A673 (cell line): ENCODE measurements at regions not wholly inside any gene's neighbourhood (a gene's known extent, or its start where the extent isn't known, plus 50 kb on each side); places are given as distances from the start of the nearest gene placed in this dataset.
"Not testable (repeated sequence)": the region's sequence is repeated elsewhere in the genome, so short reads cannot be mapped to it uniquely, and the experiment has no call there.

Experiments
- EZH2 ChIP-seq: fragments of 200-600 bp; sonication (generic); IDR thresholded peaks from 2 replicates; pipeline ENCODE4 v1.6.1; 2017; ENCODE audit warnings: borderline replicate concordance, low read depth, mild to moderate bottlenecking, mixed read lengths, antibody characterized with exemption, low read length; ENCODE audit not compliant: poor library complexity, severe bottlenecking
- TF ChIP-seq, protein P1 (sequence below): fragments of 300-800, 200-600 bp; sonication (generic); conservative IDR thresholded peaks from 2 replicates; pipeline ENCODE4 v1.5.1; 2017; ENCODE audit warnings: low read depth, mild to moderate bottlenecking, antibody characterized with exemption, low read length, moderate library complexity, mixed read lengths

DNA sequence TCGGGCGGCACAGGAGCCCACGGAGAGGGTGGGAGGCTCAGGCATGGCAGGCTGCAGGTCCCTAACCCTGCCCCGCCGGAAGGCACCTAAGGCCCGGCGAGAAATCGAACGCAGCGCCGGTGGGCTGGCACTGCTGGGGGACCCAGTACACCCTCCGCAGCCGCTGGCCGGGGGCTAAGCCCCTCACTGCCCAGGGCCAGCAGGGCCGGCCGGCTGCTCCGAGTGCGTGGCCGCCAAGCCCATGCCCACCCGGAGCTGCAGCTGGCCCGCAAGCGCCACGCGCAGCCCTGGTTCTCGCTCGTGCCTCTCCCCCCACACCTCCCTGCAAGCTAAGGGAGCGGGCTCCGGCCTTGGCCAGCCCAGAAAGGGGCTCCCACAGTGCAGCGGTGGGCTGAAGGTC, 332.7 kb downstream of the HGF start:
- TF ChIP-seq, protein P1, sequence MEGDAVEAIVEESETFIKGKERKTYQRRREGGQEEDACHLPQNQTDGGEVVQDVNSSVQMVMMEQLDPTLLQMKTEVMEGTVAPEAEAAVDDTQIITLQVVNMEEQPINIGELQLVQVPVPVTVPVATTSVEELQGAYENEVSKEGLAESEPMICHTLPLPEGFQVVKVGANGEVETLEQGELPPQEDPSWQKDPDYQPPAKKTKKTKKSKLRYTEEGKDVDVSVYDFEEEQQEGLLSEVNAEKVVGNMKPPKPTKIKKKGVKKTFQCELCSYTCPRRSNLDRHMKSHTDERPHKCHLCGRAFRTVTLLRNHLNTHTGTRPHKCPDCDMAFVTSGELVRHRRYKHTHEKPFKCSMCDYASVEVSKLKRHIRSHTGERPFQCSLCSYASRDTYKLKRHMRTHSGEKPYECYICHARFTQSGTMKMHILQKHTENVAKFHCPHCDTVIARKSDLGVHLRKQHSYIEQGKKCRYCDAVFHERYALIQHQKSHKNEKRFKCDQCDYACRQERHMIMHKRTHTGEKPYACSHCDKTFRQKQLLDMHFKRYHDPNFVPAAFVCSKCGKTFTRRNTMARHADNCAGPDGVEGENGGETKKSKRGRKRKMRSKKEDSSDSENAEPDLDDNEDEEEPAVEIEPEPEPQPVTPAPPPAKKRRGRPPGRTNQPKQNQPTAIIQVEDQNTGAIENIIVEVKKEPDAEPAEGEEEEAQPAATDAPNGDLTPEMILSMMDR, result not testable (repeated sequence)
- TF ChIP-seq EZH2, result not testable (repeated sequence)
